SK-N-SH (cell line): ENCODE measurements at regions not wholly inside any gene's neighbourhood (a gene's known extent, or its start where the extent isn't known, plus 50 kb on each side); places are given as distances from the start of the nearest gene placed in this dataset.

Experiments
- CTCF ChIA-PET: fragments of 300-600, 350-600 bp; formaldehyde crosslinking; extraction: SDS; loops from one replicate; lab custom pipeline; 2021; lab: Yijun Ruan, JAX
- POLR2A ChIA-PET: fragments of 350-600 bp; sonication (Branson Sonifier 250); formaldehyde crosslinking; extraction: SDS; loops from one replicate; lab custom pipeline; 2020; ENCODE audit warnings: antibody characterized with exemption, inconsistent platforms; lab: Yijun Ruan, JAX
- DNase-seq: peaks from one replicate; pipeline ENCODE4 v3.0.0; 2012
- H2AFZ ChIP-seq: fragments of 200-600 bp; sonication (generic); 2 replicates; pipeline ENCODE4 v1.8.1; 2016; ENCODE audit warnings: antibody characterized with exemption, mild to moderate bottlenecking, low read depth
- H3F3A ChIP-seq: fragments of 200-600 bp; sonication (generic); replicated peaks from 2 replicates; pipeline ENCODE3; 2016; ENCODE audit warnings: antibody characterized with exemption, mild to moderate bottlenecking; ENCODE audit not compliant: insufficient read depth
- H3K27ac ChIP-seq, 2 experiments: fragments of 200-500 bp in 1 of 2; fragments of 200-600 bp in 1 of 2; sonication (Bioruptor generic) in 1 of 2; sonication (generic), shearing (Covaris generic) in 1 of 2; 2 replicates each; pipeline versions ENCODE4 v1.5.1 to v1.6.1; 2014 to 2016; ENCODE audit warnings: low read depth in 2 of 2, inconsistent platforms in 1 of 2, low read length in 1 of 2, mild to moderate bottlenecking in 1 of 2, mixed read lengths in 1 of 2
- H3K27me3 ChIP-seq: fragments of 200-600 bp; sonication (generic), shearing (Covaris generic); 2 replicates; pipeline ENCODE4 v1.6.1; 2016; ENCODE audit warnings: mixed run types; ENCODE audit not compliant: insufficient read depth
- H3K36me3 ChIP-seq, 2 experiments: fragments of 200-500 bp in 1 of 2; fragments of 200-600 bp in 1 of 2; sonication (Bioruptor generic) in 1 of 2; sonication (generic) in 1 of 2; replicated peaks in 1 of 2; 2 replicates each; pipeline versions ENCODE3 to v1.5.1; 2014 to 2016; ENCODE audit warnings: low read length in 1 of 2, mild to moderate bottlenecking in 1 of 2; ENCODE audit not compliant: insufficient read depth in 2 of 2, control insufficient read depth in 1 of 2
- H3K4me1 ChIP-seq, 2 experiments: fragments of 200-500 bp in 1 of 2; fragments of 200-600 bp in 1 of 2; sonication (Bioruptor generic) in 1 of 2; sonication (generic), shearing (Covaris generic) in 1 of 2; 2 replicates each; pipeline versions ENCODE4 v1.5.1 to v1.6.1; 2014 to 2016; ENCODE audit warnings: low read depth in 1 of 2, low read length in 1 of 2, mixed run types in 1 of 2; ENCODE audit not compliant: insufficient read depth in 2 of 2, control insufficient read depth in 1 of 2
- H3K4me2 ChIP-seq: fragments of 200-600 bp; sonication (generic), shearing (Covaris generic); 2 replicates; pipeline ENCODE4 v1.6.1; 2017; ENCODE audit warnings: mixed run types
- H3K4me3 ChIP-seq, 2 experiments: fragments of 200-500 bp in 1 of 2; fragments of 200-600 bp in 1 of 2; sonication (Bioruptor generic) in 1 of 2; sonication (generic), shearing (Covaris generic) in 1 of 2; 2 replicates each; pipeline versions ENCODE4 v1.5.1 to v1.8.1; 2014 to 2016; ENCODE audit warnings: low read depth in 2 of 2, inconsistent platforms in 1 of 2, low read length in 1 of 2, mild to moderate bottlenecking in 1 of 2, mixed read lengths in 1 of 2, moderate library complexity in 1 of 2
- H3K79me2 ChIP-seq: fragments of 200-600 bp; sonication (generic); 2 replicates; pipeline ENCODE4 v1.8.1; 2017; ENCODE audit warnings: mild to moderate bottlenecking; ENCODE audit not compliant: insufficient read depth
- H3K9ac ChIP-seq: fragments of 200-600 bp; sonication (generic); 2 replicates; pipeline ENCODE4 v1.6.1; 2017; ENCODE audit warnings: mixed run types
- H3K9me2 ChIP-seq: fragments of 200-600 bp; sonication (generic); 2 replicates; pipeline ENCODE4 v1.6.1; 2017; ENCODE audit warnings: mixed run types
- H3K9me3 ChIP-seq: fragments of 200-600 bp; sonication (generic); 2 replicates; pipeline ENCODE4 v1.6.1; 2017; ENCODE audit warnings: mixed run types, mild to moderate bottlenecking, moderate library complexity
- H4K20me1 ChIP-seq: fragments of 200-600 bp; sonication (generic); 2 replicates; pipeline ENCODE4 v1.6.1; 2017; ENCODE audit warnings: mild to moderate bottlenecking, mixed run types; ENCODE audit not compliant: insufficient read depth
- CHD2 ChIP-seq: fragments of 150-350 bp; IDR thresholded peaks from 2 replicates; pipeline ENCODE4 v1.6.1; 2018; ENCODE audit warnings: low read length; ENCODE audit not compliant: partially characterized antibody
- EP300 ChIP-seq, 2 experiments: IDR thresholded peaks; 2 replicates each; pipeline versions ENCODE4 v1.4.0 to v1.6.1; 2012; ENCODE audit warnings: borderline replicate concordance in 1 of 2, low read depth in 1 of 2, low read length in 1 of 2
- FOXJ3 ChIP-seq: sonication (generic); formaldehyde crosslinking; IDR thresholded peaks from 2 replicates; pipeline ENCODE4 v1.5.1; 2020; ENCODE audit warnings: mild to moderate bottlenecking, missing genetic modification reagents
- GABPA ChIP-seq: IDR thresholded peaks from 2 replicates; pipeline ENCODE4 v1.4.0; 2012; ENCODE audit warnings: low read depth, mild to moderate bottlenecking
- GATA2 ChIP-seq: sonication (generic); formaldehyde crosslinking; IDR thresholded peaks from 2 replicates; pipeline ENCODE4 v1.5.0; 2020; ENCODE audit warnings: mild to moderate bottlenecking, missing genetic modification reagents
- MEF2A ChIP-seq: IDR thresholded peaks from 2 replicates; pipeline ENCODE4 v1.4.0; 2012; ENCODE audit warnings: low read depth, borderline replicate concordance
- MXI1 ChIP-seq: IDR thresholded peaks from 2 replicates; pipeline ENCODE4 v1.6.1; 2012; ENCODE audit warnings: mild to moderate bottlenecking, low read depth, low read length, improper control_type of control experiment
- NFIC ChIP-seq: IDR thresholded peaks from 2 replicates; pipeline ENCODE4 v1.4.0; 2012; ENCODE audit warnings: borderline replicate concordance
- NRF1 ChIP-seq: IDR thresholded peaks from 2 replicates; pipeline ENCODE4 v1.6.1; 2012; ENCODE audit warnings: low read depth, mild to moderate bottlenecking, low read length
- RAD21 ChIP-seq: IDR thresholded peaks from 2 replicates; pipeline ENCODE4 v1.6.1; 2012; ENCODE audit warnings: mild to moderate bottlenecking, low read length
- RFX5 ChIP-seq: IDR thresholded peaks from 2 replicates; pipeline ENCODE4 v1.6.1; 2012; ENCODE audit warnings: mild to moderate bottlenecking, improper control_type of control experiment, low read length
- SIN3A ChIP-seq: IDR thresholded peaks from 2 replicates; pipeline ENCODE4 v1.6.1; 2012; ENCODE audit warnings: low read depth, mild to moderate bottlenecking, low read length, moderate library complexity, borderline replicate concordance
- SMC3 ChIP-seq: IDR thresholded peaks from 2 replicates; pipeline ENCODE4 v1.6.1; 2012; ENCODE audit warnings: low read depth, low read length, improper control_type of control experiment
- TAF1 ChIP-seq: IDR thresholded peaks from 2 replicates; pipeline ENCODE4 v1.6.1; 2012; ENCODE audit warnings: low read depth, mild to moderate bottlenecking, low read length, moderate library complexity, borderline replicate concordance
- TCF12 ChIP-seq: IDR thresholded peaks from 2 replicates; pipeline ENCODE4 v1.4.0; 2012
- YY1 ChIP-seq: IDR thresholded peaks from 2 replicates; pipeline ENCODE4 v1.4.0; 2012; ENCODE audit warnings: low read depth, mild to moderate bottlenecking
- WGBS: methylation state at CpG from one replicate; pipeline ENCODE4 v1.1.6; 2017; ENCODE audit warnings: low lambda C conversion rate; 5-methylcytosine and 5-hydroxymethylcytosine counted together
- TF ChIP-seq, protein P1 (sequence below): IDR thresholded peaks from 2 replicates; pipeline ENCODE4; 2012
- TF ChIP-seq, protein P2 (sequence below): IDR thresholded peaks from 2 replicates; pipeline ENCODE4 v1.4.0; 2012; ENCODE audit warnings: low read depth, borderline replicate concordance
- TF ChIP-seq, protein P3 (sequence below): IDR thresholded peaks from 2 replicates; pipeline ENCODE4 v1.6.1; 2012; ENCODE audit warnings: mild to moderate bottlenecking, low read depth, low read length, moderate library complexity
- TF ChIP-seq, protein P4 (sequence below): fragments of 200-600 bp; sonication (generic); IDR thresholded peaks from 2 replicates; pipeline ENCODE4 v1.6.1; 2017; ENCODE audit warnings: antibody characterized with exemption, mild to moderate bottlenecking, moderate library complexity

DNA sequence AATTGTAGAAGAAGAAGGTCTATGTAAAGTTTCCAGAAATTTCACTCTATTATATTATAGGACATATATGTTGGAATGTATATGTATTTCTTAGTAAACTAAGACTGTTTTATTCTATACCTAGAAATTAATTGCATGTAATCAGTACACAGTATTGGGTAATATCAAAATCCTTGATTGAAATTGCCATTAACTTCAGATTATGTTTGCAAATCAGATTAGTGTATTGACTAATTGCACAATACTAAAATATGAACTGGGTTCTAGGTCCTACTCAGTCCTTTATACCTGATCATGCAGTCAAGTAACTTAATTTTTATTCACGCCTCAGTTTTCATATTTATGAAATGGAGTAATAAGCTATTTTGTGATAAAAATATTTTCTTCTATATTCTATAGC, 950.3 kb upstream of the ADGRL3 start:
- no peaks in the 10 kb centered on the region for H3K9me3 ChIP-seq
- H2AFZ ChIP-seq: no peak overlapping the region
- TF ChIP-seq MEF2A (no peak), CHD2 (no peak), TAF1 (no peak), NFIC (no peak), NRF1 (no peak), RAD21 (no peak), TCF12 (no peak), SIN3A (no peak), RFX5 (no peak), MXI1 (no peak), GABPA (no peak), FOXJ3 (CRISPR knock-in tag) (no peak), YY1 (no peak), GATA2 (no peak), EP300 (IDR thresholded peaks at IDR 0.05; ENCODE audit: borderline replicate concordance in 1 of 2, low read depth in 1 of 2, low read length in 1 of 2) (no peak), SMC3 (no peak)
- TF ChIP-seq, protein P1, sequence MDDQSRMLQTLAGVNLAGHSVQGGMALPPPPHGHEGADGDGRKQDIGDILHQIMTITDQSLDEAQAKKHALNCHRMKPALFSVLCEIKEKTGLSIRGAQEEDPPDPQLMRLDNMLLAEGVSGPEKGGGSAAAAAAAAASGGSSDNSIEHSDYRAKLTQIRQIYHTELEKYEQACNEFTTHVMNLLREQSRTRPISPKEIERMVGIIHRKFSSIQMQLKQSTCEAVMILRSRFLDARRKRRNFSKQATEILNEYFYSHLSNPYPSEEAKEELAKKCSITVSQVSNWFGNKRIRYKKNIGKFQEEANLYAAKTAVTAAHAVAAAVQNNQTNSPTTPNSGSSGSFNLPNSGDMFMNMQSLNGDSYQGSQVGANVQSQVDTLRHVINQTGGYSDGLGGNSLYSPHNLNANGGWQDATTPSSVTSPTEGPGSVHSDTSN: no peak
- TF ChIP-seq, protein P2, sequence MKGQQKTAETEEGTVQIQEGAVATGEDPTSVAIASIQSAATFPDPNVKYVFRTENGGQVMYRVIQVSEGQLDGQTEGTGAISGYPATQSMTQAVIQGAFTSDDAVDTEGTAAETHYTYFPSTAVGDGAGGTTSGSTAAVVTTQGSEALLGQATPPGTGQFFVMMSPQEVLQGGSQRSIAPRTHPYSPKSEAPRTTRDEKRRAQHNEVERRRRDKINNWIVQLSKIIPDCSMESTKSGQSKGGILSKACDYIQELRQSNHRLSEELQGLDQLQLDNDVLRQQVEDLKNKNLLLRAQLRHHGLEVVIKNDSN: no peak
- TF ChIP-seq, protein P3, sequence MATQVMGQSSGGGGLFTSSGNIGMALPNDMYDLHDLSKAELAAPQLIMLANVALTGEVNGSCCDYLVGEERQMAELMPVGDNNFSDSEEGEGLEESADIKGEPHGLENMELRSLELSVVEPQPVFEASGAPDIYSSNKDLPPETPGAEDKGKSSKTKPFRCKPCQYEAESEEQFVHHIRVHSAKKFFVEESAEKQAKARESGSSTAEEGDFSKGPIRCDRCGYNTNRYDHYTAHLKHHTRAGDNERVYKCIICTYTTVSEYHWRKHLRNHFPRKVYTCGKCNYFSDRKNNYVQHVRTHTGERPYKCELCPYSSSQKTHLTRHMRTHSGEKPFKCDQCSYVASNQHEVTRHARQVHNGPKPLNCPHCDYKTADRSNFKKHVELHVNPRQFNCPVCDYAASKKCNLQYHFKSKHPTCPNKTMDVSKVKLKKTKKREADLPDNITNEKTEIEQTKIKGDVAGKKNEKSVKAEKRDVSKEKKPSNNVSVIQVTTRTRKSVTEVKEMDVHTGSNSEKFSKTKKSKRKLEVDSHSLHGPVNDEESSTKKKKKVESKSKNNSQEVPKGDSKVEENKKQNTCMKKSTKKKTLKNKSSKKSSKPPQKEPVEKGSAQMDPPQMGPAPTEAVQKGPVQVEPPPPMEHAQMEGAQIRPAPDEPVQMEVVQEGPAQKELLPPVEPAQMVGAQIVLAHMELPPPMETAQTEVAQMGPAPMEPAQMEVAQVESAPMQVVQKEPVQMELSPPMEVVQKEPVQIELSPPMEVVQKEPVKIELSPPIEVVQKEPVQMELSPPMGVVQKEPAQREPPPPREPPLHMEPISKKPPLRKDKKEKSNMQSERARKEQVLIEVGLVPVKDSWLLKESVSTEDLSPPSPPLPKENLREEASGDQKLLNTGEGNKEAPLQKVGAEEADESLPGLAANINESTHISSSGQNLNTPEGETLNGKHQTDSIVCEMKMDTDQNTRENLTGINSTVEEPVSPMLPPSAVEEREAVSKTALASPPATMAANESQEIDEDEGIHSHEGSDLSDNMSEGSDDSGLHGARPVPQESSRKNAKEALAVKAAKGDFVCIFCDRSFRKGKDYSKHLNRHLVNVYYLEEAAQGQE: no peak
- TF ChIP-seq, protein P4, sequence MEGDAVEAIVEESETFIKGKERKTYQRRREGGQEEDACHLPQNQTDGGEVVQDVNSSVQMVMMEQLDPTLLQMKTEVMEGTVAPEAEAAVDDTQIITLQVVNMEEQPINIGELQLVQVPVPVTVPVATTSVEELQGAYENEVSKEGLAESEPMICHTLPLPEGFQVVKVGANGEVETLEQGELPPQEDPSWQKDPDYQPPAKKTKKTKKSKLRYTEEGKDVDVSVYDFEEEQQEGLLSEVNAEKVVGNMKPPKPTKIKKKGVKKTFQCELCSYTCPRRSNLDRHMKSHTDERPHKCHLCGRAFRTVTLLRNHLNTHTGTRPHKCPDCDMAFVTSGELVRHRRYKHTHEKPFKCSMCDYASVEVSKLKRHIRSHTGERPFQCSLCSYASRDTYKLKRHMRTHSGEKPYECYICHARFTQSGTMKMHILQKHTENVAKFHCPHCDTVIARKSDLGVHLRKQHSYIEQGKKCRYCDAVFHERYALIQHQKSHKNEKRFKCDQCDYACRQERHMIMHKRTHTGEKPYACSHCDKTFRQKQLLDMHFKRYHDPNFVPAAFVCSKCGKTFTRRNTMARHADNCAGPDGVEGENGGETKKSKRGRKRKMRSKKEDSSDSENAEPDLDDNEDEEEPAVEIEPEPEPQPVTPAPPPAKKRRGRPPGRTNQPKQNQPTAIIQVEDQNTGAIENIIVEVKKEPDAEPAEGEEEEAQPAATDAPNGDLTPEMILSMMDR: no peak
- TF ChIP-seq, all 33 proteins: peak for 0
- Histone ChIP-seq H3K36me3 (no peaks in the 10 kb centered on the region), H3F3A (no peaks in the 10 kb centered on the region), H3K4me3 (no peak overlapping the region), H3K27me3 (no peaks in the 10 kb centered on the region), H3K27ac (no peak overlapping the region), H4K20me1 (no peaks in the 10 kb centered on the region), H3K9me2 (peaks cover 4% of the 10 kb centered on the region; the same call in 1 of the 2 replicates), H3K4me1 (no peaks in the 10 kb centered on the region), H3K9ac (no peak overlapping the region), H3K79me2 (no peaks in the 10 kb centered on the region), H3K4me2 (no peak overlapping the region)
- CTCF ChIA-PET: interaction anchor here (1.4 kb wide), 1 partner anchor 49 kb away, joined by 7 read pairs; no protein-coding TSS in a partner anchor
- WGBS: 45% methylated on average over 1 of the region's 1 CpG
- POLR2A ChIA-PET: no interaction called here
- DNase-seq: no peak
